DOHH2 (cell line): ENCODE measurements at regions not wholly inside any gene's neighbourhood (a gene's known extent, or its start where the extent isn't known, plus 50 kb on each side); places are given as distances from the start of the nearest gene placed in this dataset.

ENCODE experiments used
- EZH2phosphoT487 ChIP-seq: fragments of 200-600 bp; sonication (generic); IDR thresholded peaks from 2 replicates; pipeline ENCODE4 v1.6.1; 2017; ENCODE audit warnings: borderline replicate concordance, mild to moderate bottlenecking, antibody characterized with exemption, low read length, moderate library complexity, mixed read lengths
- TF ChIP-seq, protein P1 (sequence below): fragments of 200-600 bp; sonication (generic); IDR thresholded peaks from one replicate; pipeline ENCODE4 v1.5.1; 2014; ENCODE audit warnings: antibody characterized with exemption, mild to moderate bottlenecking, low read depth, low read length; ENCODE audit not compliant: poor library complexity, severe bottlenecking

- TF ChIP-seq, protein P1, sequence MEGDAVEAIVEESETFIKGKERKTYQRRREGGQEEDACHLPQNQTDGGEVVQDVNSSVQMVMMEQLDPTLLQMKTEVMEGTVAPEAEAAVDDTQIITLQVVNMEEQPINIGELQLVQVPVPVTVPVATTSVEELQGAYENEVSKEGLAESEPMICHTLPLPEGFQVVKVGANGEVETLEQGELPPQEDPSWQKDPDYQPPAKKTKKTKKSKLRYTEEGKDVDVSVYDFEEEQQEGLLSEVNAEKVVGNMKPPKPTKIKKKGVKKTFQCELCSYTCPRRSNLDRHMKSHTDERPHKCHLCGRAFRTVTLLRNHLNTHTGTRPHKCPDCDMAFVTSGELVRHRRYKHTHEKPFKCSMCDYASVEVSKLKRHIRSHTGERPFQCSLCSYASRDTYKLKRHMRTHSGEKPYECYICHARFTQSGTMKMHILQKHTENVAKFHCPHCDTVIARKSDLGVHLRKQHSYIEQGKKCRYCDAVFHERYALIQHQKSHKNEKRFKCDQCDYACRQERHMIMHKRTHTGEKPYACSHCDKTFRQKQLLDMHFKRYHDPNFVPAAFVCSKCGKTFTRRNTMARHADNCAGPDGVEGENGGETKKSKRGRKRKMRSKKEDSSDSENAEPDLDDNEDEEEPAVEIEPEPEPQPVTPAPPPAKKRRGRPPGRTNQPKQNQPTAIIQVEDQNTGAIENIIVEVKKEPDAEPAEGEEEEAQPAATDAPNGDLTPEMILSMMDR, result no peak
- TF ChIP-seq EZH2phosphoT487, result no peak
Measured at GRCh38 chr21:18711662-18712061, 308.1 kb upstream of the TMPRSS15 start.
